Natural killer cell (primary cell): ENCODE measurements at regions not wholly inside any gene's neighbourhood (a gene's known extent, or its start where the extent isn't known, plus 50 kb on each side); places are given as distances from the start of the nearest gene placed in this dataset.
"Not testable (repeated sequence)": the region's sequence is repeated elsewhere in the genome, so short reads cannot be mapped to it uniquely, and the experiment has no call there.

Source experiments
- ATAC-seq, 3 donors: fragments of 150-1000 bp in 2 of 3; fragments of 200-7000 bp in 1 of 3; cut with Tn5 transposase; 1 replicate in 1 of 3; 2 replicates in 2 of 3; pipeline ENCODE4 v1.10.0; 2021; ENCODE audit warnings: mild to moderate bottlenecking in 2 of 3, moderate library complexity in 2 of 3
- DNase-seq, 2 donors: peaks; one replicate each; pipeline versions ENCODE4 v3.0.0 to v3.0.0-alpha.2; 2013 to 2021; ENCODE audit warnings: mixed read lengths in 1 of 2
- H3K27ac ChIP-seq: one replicate; pipeline ENCODE4 v1.5.1; 2013; ENCODE audit warnings: mild to moderate bottlenecking, low read length
- H3K27me3 ChIP-seq: one replicate; pipeline ENCODE4 v1.6.1; 2013; ENCODE audit warnings: low read length; ENCODE audit not compliant: control insufficient read depth, insufficient read depth
- H3K36me3 ChIP-seq: one replicate; pipeline ENCODE4 v1.6.1; 2013; ENCODE audit warnings: low read length; ENCODE audit not compliant: control insufficient read depth, insufficient read depth
- H3K4me1 ChIP-seq: one replicate; pipeline ENCODE4 v1.6.1; 2013; ENCODE audit warnings: low read length; ENCODE audit not compliant: control insufficient read depth, insufficient read depth
- H3K4me3 ChIP-seq: one replicate; pipeline ENCODE4 v1.5.1; 2013; ENCODE audit warnings: low read length
- H3K9me3 ChIP-seq: one replicate; pipeline ENCODE4 v1.6.1; 2013; ENCODE audit warnings: low read length; ENCODE audit not compliant: control insufficient read depth, insufficient read depth
- H3K27ac Mint-ChIP-seq, 2 donors: one replicate each; pipeline ENCODE4 v1.8.0; 2022; ENCODE audit warnings: mild to moderate bottlenecking in 2 of 2, mixed read lengths in 2 of 2, moderate library complexity in 1 of 2
- H3K27me3 Mint-ChIP-seq, 2 donors: one replicate each; pipeline ENCODE4 v1.8.0; 2022; ENCODE audit warnings: low read depth in 2 of 2, mixed read lengths in 2 of 2
- H3K36me3 Mint-ChIP-seq: one replicate; pipeline ENCODE4 v1.8.0; 2022; ENCODE audit warnings: mixed read lengths
- H3K4me1 Mint-ChIP-seq, 2 donors: one replicate each; pipeline ENCODE4 v1.8.0; 2022; ENCODE audit warnings: mixed read lengths in 2 of 2
- H3K4me3 Mint-ChIP-seq: one replicate; pipeline ENCODE4 v1.8.0; 2022; ENCODE audit warnings: mild to moderate bottlenecking, moderate library complexity, mixed read lengths
- H3K9me3 Mint-ChIP-seq, 2 donors: one replicate each; pipeline ENCODE4 v1.8.0; 2022; ENCODE audit warnings: mixed read lengths in 2 of 2
- CTCF ChIP-seq: fragments of 200-600 bp; IDR thresholded peaks from one replicate; pipeline ENCODE4 v1.8.0; 2022; ENCODE audit warnings: antibody characterized with exemption
- WGBS: methylation state at CpG from one replicate; pipeline ENCODE4 v1.1.7; 2013; ENCODE audit warnings: missing lambda C conversion rate; ENCODE audit not compliant: insufficient coverage; 5-methylcytosine and 5-hydroxymethylcytosine counted together
- intact Hi-C: fragments of 100-400 bp; cut with micrococcal nuclease; formaldehyde crosslinking; loops from one replicate; pipeline ENCODE4 v1.14.2; 2022

- H3K4me3 ChIP-seq, result no peak overlapping the region
- no peak overlapping the region for H3K4me3 Mint-ChIP-seq
- DNase-seq, result no peak
- no peak for ATAC-seq
- no peaks in the 10 kb centered on the region for H3K27me3 Mint-ChIP-seq
- H3K9me3 ChIP-seq, result no peaks in the 10 kb centered on the region
- no peaks in the 10 kb centered on the region for H3K36me3 ChIP-seq
- no peak overlapping the region for H3K27ac ChIP-seq
- no peaks in the 10 kb centered on the region for H3K4me1 ChIP-seq
- H3K4me1 Mint-ChIP-seq, result no peaks in the 10 kb centered on the region
- no peak for TF ChIP-seq CTCF
- no peaks in the 10 kb centered on the region for H3K36me3 Mint-ChIP-seq
- intact Hi-C loops, result no loop called here
- H3K27ac Mint-ChIP-seq, result no peak overlapping the region
- no peaks in the 10 kb centered on the region for H3K27me3 ChIP-seq
- peaks cover 4 to 21% of the 10 kb centered on the region in 2 donors for H3K9me3 Mint-ChIP-seq
These were observed 1234.8 kb downstream of the ADGRL3 start for GRCh38 chr4:62434921-62435320.

GRCh38 chr4:62431513-62432231 lies 1231.5 kb downstream of the ADGRL3 start:
- ATAC-seq, H3K27me3 Mint-ChIP-seq, H3K36me3 Mint-ChIP-seq, H3K27ac Mint-ChIP-seq, H3K4me1 Mint-ChIP-seq, H3K9me3 ChIP-seq, DNase-seq, H3K4me1 ChIP-seq, H3K4me3 ChIP-seq, H3K27me3 ChIP-seq, intact Hi-C loops, H3K36me3 ChIP-seq, H3K4me3 Mint-ChIP-seq, H3K27ac ChIP-seq: not testable (repeated sequence)
- H3K9me3 Mint-ChIP-seq, result peaks cover 9 to 23% of the 10 kb centered on the region in 2 donors
- 92% methylated on average over 8 of the region's 8 CpGs for WGBS

- WGBS, result 96% methylated on average over 2 of the region's 5 CpGs
- DNase-seq, result no peak
- TF ChIP-seq CTCF, result no peak
- Histone ChIP-seq H3K27me3 (no peaks in the 10 kb centered on the region), H3K9me3 (no peaks in the 10 kb centered on the region), H3K4me3 (no peak overlapping the region), H3K36me3 (no peaks in the 10 kb centered on the region), H3K27ac (no peak overlapping the region), H3K4me1 (no peaks in the 10 kb centered on the region)
- no peak overlapping the region for H3K4me3 Mint-ChIP-seq
- H3K27ac Mint-ChIP-seq, result no peak overlapping the region
- no peak for ATAC-seq
- peaks cover 4 to 11% of the 10 kb centered on the region in 2 donors for H3K9me3 Mint-ChIP-seq
- H3K27me3 Mint-ChIP-seq, result no peaks in the 10 kb centered on the region
- H3K36me3 Mint-ChIP-seq, result peaks cover 7% of the 10 kb centered on the region
- intact Hi-C loops, result no loop called here
- H3K4me1 Mint-ChIP-seq, result no peaks in the 10 kb centered on the region
These were observed 1229.2 kb downstream of the ADGRL3 start for GRCh38 chr4:62429297-62429696.

- no peaks in the 10 kb centered on the region for H3K4me1 ChIP-seq
- no peaks in the 10 kb centered on the region for H3K36me3 ChIP-seq
- no peaks in the 10 kb centered on the region for H3K36me3 Mint-ChIP-seq
- H3K27me3 Mint-ChIP-seq, result no peaks in the 10 kb centered on the region
- no peak overlapping the region for H3K27ac ChIP-seq
- H3K9me3 ChIP-seq, result peaks cover 4% of the 10 kb centered on the region
- H3K9me3 Mint-ChIP-seq, result peaks cover 8 to 13% of the 10 kb centered on the region in 2 donors
- DNase-seq (no peak), ATAC-seq (no peak)
- H3K27me3 ChIP-seq, result no peaks in the 10 kb centered on the region
- no peak for TF ChIP-seq CTCF
- no CpG with 5 or more reads among the region's 1 CpG for WGBS
- no peak overlapping the region for H3K4me3 ChIP-seq
- intact Hi-C loops, result no loop called here
- no peak overlapping the region for H3K4me3 Mint-ChIP-seq
- no peak overlapping the region for H3K27ac Mint-ChIP-seq
- H3K4me1 Mint-ChIP-seq, result no peaks in the 10 kb centered on the region
These were observed 1215.1 kb downstream of the ADGRL3 start for GRCh38 chr4:62415256-62415655.
